LoVo (cell line): ENCODE measurements at regions not wholly inside any gene's neighbourhood (a gene's known extent, or its start where the extent isn't known, plus 50 kb on each side); places are given as distances from the start of the nearest gene placed in this dataset.

Source experiments
- DNase-seq: peaks from one replicate; pipeline ENCODE4 v3.0.0-alpha.2; 2016; ENCODE audit warnings: low spot score

DNA sequence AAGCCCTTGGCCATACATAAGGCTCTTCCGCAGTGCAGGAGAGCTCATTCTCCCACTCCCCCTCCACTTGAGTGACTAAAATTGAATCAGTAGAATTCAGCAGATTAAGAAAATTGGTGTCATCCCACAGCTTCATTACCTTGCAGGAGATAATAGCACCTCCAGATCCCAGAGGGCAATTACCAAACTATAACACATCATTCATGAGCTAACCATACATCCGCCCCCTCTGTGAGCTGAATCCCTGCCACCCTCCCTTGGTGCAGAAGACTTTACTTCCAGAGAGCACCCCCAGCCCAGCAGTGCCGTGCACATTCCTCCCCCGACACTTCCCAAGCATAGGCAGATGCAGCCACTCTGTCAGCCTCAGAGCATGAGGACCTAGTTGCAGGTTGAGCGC lies 496.5 kb upstream of the B3GAT1 start:
- DNase-seq = no peak

DNA sequence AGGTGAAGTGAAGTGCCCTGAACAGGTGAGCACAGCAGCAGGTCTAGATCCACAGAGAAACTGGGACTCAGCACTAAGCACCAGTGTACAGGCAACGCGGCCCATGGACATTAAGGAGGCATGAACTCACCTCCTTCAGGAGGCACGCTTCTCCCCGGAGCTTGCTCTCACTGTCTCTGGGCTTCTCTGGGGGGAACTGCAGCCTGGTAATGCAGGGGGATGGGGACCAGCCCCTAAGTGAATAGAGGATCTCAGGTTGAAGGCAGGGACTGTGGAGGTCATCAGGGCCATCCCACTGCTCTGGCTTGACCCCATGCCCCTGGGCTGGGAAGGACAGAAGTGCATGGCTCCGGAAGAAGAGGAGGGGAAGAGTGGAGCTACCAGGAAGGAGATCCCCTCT lies 495.6 kb upstream of the B3GAT1 start:
- DNase-seq = no peak

DNA sequence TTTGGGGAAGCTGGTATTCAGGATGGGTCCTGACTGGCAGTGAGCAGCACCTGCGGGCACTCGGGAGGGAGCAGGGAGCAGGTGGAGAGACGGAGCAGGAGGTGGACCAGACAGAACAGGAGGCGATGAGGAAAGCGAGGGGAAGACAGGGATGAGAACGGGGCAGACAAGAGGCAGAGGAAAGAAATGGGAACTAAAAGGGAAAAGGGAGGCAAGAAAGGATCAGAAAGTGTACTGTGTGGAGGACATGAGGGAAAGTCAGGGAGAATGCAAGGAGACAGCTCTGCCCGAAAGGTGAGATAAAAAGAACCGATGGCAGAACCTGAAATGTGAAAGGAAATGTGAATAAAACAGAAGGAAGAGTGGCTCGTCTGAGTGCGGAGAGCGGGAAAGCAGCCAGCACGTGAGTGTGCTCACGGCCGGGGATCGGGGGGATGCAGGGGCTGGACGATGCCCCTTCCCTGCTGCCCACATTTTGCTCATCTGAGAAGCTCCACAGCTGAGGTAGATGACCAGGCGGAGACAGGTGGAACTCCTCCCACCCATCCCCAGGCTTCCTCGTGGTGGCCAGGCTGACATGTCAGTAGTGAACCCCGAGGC lies 494.4 kb upstream of the B3GAT1 start:
- no peak for DNase-seq

DNA sequence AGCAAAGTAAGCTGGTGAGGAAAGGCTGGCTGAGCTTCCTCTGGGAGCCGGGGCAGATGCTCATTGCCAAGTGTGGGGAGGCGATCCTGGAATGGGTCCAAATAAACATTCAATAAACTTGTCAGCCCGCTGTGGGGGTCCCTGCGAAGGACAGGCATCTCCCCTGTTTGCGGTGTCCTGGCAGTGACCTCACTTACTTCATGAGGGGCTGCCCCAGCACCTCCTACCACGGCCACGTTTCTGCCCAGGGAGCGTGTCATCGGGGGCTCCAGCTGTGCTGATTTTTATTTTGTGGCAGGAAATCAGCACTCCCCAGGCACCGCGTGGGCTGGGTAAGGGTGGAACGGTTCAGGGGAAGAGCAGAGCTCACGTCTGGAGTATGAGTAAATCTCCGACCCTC lies 493.9 kb upstream of the B3GAT1 start:
- DNase-seq = no peak

DNA sequence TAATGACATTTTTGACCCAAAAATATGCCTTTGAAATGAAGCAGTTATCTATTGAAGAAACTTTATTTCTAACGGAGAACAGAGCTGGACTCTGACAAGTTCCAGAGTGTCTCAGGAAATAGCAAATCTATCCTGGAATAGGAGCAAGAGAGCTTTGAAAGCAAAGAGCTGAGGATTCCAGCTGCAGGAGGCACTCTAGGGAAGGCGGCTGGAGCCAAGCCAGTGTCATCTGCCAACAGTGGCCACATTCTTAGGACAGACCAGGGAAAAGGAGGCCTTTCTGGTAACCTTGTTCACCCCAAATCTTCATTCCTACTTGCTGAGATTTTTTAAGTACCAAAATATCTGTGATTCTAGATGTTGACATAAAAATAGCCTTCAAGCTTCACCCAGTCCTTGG lies 493.5 kb upstream of the B3GAT1 start:
- DNase-seq = no peak

DNA sequence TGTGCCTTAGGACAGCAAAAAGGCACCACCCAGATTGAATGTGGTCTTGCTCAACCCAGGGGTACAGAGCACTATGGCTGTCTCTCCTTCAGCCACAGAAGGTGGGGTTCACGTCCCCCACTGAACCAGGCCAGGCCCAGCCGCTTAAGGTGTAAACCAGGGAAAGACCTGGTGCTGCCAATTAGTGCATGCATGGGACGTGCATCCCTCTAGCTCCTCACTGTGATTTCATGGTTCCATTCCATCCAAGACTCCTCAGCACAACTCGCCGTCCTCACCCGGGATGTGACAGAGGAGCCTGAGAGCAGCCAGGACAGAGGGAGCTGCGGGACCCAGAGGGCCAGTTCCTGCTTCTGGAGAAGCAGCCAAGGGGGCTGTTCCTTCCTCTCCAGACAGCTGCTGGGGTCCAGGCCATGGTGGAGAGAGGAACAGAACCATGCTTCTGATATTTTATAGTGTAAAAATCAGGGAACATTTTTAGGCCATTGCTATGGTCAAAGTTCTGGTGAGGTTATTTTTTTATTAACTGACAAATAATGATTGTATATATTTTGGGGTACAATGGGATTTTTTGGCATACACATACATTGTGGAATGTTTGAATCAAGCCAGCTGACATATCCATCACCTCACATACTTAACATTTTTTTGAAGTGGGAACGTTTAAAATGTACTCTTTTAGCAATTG lies 492.2 kb upstream of the B3GAT1 start:
- DNase-seq = no peak

DNA sequence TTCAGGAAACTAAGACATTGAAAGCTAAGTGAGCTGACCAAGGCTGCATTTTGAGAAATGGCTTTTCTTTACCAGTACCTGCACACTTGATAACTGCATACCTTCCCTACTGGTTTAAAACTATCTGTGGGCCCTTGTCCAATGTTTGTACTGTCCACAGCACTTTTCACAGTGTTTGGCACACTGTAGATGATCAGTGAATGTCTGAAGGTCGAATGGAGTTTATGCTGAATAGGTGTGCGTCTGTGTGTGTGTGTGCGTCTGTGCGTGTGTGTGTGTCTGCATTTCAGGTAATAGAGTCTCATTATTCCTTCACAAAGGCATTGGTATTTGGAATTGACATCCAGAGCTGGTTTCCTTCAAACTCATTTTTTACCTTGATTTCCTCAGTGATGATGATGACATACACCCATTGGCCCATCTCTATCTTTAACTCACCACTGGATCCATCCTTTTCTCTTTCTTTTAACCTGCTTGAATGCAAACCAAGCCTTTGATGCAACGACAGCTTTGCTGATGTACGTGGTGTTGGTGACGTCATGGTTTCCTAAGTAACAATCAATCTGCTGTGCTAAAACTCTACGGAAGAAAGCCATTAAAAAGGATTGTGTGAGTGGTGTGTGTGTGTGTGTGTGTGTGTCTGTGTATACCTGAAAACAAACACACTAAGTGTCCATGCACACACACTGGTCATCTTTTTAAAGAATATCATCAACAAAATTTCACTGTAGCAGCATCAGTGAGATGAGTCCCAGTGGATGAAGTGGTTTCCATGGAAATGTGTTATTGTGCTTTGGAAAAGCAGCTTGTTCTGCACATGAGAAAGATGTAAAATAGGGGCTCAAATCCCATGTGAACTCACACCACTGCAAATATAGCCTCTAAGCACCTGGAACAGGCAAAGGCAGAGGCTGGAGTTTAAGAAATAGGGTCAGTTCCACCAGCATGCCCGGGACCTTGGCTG lies 490.2 kb upstream of the B3GAT1 start:
- DNase-seq = no peak

DNA sequence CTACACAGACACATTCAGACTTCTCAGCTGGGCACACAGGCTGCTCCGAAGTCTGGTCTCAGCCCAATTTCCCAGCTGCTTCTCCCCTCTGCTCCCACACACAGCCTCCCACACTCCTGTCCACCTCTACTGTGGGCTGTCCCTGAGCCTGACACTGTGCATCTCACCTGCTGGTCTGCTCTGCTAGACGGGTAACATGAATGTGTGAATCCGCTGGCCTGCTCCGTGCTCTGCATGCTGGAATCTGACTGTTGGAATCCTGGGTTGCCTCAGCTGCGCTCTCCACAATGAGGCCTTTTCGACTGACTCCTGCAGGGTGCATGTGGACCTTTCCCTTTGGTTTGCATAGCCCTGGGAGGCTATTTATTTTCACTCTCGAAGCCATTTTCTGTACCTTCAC lies 489.5 kb upstream of the B3GAT1 start:
- DNase-seq = no peak

DNA sequence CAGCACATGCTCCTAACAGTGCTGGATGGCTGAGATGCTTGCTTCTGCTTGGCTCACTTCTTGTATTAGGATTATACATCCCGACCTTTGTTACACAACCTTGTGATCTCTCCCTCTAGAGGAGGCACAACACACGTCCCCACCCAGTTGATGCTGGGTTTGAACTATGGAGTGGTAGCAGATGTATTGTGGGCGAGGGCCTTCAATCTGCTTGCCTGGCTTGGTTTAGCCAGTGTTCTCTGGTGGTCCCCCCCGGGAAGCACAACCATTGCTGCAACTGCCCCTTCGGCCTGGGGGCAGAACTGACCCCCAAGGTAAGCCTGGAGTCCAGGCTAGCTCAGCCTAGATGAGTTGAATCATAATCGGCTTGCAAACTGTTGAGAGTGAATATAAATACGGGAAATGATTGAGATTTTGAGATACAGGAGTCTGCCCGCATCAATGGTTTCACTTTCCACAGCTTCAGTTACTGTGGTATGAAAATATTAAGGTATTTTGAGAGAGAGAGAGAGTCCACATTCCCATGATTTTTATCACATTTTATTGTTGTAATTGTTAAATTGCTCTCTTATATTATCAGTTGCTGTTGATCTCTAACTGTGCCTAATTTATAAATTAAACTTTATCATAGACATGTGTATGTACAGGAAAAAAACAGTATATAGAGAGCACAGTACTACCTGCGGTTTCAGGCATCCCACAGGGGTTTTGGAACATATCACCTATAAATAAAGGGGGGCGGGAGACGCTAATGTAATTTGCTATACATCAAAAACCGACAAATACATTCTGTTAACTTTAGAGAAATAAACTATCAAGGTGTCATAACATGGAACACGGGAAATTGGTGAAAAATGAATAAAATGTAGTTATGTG lies 482.0 kb upstream of the B3GAT1 start:
- DNase-seq = no peak

DNA sequence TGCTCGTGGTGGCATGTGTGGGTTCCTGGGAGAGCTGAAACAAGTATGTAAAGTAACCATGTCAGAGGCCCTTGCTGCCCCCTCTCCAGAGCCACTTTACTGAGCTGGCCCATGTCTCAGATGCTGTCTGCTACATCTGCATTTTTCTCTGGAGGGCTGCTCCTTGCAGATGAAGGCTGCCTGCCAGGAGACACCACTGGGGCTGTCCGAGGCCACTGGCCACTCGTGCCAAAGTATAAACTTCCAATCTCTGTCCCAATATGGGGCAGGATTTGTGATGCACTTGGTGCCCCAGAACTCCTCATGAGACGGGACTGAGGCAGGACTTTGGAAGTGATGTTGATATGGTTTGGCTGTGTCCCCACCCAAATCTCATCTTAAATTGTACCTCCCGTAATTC lies 478.4 kb upstream of the B3GAT1 start:
- no peak for DNase-seq

DNA sequence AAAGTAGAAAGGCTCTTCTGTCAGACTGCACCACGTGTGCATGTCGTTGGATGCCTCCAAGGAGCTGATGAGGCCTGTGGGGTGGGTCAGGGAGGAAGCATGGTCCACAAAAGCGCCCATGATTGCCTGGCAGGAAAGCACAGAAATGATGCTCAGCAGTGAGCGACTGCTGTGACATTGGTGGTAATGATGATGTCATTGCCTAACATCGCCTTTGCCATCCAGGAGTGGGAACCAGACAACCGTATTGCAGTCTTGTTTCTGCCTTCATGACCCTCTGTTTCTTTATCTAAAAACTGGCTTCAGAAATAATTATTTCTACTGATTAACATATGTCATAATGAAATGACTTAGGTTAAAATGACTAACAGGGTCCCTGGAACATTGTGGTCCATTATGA lies 477.8 kb upstream of the B3GAT1 start:
- DNase-seq = no peak

DNA sequence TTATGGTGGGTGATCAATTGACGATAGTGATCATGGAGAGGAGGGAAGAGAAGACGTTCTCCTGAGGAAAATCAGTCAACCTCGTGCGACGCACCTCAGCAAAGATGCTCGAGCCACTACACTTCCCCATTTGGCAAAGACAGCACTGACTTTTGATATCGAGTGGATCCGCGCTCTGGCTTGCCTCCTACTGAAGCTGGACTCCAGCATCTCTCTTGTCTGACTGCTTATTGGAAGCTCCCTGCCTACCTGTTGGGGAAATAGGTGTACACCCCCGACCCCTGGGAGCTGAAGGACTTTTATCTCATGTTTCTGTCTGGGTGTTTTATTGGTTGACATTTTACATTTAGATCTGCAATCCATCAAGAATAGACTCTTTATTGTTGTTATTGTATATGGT lies 476.8 kb upstream of the B3GAT1 start:
- no peak for DNase-seq

DNA sequence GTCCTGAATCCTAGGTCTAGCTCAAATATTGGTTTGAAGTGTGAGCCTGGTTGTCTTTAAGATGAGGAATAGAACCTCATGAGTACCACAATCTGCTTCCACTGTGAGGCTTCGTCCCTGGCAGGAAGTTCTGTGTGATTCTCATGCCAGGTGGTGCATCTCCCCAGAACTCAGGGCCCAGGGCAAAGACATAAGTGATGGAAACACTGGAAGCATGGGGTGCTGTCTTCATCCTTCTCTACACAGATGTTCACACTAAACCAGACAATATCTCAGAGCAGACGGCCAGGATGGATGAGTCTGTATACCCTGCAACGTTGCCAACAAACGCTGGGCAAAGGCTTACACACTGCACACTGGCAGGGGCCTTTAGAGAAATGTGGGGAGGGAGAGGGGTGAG lies 475.9 kb upstream of the B3GAT1 start:
- no peak for DNase-seq

DNA sequence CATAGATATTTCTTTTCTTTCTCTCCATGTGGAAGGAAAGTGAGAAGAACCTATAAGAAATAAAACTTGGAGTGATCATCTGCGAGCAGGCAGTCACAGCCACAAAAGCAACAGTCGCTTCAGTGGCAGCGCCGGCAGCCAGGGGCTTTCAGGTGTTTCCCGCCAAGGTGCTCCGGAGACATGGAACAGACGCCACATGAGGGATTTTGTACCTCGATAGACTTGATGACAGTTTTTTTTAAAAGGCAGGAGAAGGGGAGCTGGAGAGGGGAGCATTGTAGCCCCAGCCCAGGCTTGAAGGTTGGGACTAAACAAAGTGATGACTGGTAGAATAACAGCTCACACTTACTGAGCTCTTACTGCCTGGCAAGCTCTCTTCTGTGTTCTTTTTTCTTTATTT lies 471.4 kb upstream of the B3GAT1 start:
- no peak for DNase-seq

DNA sequence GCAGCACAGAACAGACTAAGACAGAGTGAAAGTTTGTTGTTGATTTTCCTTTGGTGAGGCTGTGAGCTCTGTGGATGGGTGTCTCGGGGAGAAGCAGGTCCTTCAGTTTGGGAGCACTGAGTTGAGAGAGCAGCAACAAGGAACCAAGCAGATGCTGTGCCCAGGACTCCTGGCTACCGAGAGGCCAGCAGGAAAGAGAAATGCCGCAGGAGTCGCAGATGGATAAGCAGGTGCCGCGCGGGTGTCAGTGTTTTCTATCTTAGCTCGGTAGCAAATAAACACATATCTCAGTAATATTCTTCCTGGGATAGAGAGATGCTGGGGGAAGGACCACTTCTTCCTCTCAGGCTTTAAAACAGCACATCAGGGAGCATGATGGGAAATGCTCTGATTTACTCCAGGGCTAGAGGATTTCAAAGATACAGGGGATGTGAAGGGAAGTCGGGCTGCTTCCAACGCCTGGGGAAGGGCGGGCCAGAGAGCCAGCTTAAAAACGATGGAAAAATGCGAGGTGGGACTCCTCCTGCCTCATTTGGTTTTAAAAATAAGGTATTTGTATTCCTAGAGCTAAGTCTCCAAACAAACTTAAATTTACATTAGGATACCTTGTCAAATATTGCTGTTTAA lies 470.7 kb upstream of the B3GAT1 start:
- no peak for DNase-seq

DNA sequence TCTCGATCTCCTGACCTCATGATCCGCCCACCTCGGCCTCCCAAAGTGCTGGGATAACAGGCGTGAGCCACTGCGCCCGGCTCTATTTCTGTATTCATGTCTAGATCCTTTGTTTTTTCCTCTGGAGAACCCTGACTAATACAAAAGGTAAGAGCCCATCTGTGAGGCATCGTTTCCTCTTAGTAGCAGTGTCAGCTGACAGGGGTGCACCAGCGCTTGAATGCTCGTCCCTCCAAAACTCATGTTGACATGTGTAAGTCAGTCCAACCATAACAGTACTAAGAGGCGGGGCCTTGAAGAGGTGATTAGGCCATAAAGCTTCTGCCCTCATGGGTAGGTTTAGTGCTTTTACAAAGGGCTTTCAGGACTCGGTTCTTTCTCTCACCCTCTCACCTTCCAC lies 470.1 kb upstream of the B3GAT1 start:
- DNase-seq = no peak

DNA sequence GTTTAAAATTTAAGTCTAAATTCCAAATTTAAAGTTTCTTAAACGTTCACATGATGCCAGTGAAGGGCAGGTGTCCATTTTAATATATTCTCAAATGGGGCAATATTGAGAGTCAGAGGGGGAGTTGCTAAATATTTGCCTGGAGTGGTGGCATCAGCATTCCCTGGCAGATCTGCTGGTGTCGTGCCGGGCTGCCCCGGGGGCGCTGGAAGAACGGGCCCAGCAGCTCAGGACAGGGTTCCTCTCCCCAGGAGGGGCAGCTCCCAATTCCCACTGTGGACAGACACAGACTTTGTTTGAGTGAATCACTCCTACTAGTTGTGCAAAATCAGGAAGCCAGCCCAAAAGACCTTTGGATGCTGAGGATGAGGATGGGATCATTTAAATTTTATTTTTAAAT lies 468.7 kb upstream of the B3GAT1 start:
- DNase-seq = no peak

DNA sequence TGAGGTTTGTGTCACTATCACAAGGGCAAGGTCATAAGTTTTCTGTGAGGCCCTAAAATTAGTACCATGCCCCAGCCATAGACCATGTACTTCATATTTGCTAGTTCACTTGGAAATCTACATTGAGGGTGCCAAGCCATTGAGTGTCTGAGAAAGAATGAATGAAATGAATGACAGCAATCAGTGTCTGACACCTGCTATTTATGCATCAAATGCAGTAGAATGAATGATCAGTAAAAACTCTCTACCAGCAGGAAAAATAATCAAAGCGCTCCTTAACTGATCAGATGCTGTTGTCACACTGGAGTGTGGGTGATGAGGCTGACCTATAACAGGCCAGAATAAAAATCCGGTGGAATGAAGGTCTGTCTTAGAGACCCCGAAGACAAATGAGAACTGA lies 467.9 kb upstream of the B3GAT1 start:
- no peak for DNase-seq

DNA sequence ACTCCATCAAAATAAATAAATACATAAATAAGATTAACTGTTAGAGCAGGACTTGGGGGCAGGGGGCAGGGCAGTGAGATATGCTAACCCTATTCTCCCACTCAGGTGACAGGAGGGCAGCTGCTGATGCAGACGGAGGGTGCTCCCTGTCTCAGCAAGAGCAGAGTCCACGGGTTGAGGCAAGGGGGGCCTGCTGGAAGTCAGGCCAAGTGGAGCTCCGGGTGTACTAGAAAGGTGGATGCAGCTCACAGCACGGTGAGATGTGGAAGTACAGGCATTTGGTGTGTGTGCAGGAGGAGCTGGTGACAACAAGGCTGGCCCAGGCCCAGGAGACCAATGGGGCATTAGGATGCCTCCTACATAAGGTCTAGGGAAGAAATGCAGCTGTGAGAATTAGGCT lies 467.3 kb upstream of the B3GAT1 start:
- no peak for DNase-seq

DNA sequence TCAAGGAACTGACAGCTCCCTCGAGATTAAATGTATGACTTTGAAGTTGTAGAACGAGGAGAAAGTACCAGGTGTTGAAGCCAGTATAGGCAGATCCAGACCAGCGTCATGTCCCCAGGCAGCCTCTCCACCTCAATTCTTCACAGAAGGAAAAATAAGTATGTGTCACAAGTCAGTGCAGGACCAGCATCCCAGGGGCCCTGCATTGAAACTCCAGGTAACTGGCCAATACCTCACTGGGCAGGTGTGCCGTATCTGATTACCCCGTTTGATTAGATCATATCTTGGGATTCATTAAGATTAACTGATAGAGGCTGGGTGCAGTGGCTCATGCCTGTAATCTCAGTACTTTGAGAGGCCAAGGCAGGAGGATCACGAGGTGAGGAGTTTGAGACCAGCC lies 466.7 kb upstream of the B3GAT1 start:
- no peak for DNase-seq

DNA sequence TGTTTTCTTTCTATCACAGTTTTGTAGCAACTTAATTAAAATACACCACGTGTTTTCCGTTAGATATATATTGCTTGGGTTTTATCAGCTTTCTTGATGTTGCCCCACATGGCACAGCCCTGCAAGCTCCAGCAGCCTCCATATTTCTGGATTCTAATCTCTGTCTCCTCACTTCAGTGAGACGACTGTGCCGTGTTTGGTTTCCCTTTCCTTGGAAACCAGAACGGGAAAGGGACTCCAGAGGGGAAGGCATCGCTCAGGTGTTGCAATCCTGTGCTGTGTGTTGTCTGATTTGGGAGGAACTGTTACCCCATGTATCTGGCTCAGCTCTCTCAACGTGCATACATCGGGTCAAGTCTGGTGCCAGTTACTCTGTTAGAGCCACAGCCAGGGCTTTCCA lies 464.2 kb upstream of the B3GAT1 start:
- DNase-seq = no peak
